IMR-90 (cell line): ENCODE measurements at regions not wholly inside any gene's neighbourhood (a gene's known extent, or its start where the extent isn't known, plus 50 kb on each side); places are given as distances from the start of the nearest gene placed in this dataset.

Experiments used
- ATAC-seq: fragments of 200-7000 bp; cut with Tn5 transposase; 2 replicates; pipeline ENCODE4 v1.9.1; 2020; ENCODE audit warnings: low read depth, mild to moderate bottlenecking, moderate library complexity
- BruUV-seq: library from RNA; stranded (reverse); fragments of 400-500 nt; replicated peaks from 2 replicates; lab custom pipeline; 2021; lab: Mats Ljungman, UMichigan
- CTCF ChIA-PET: fragments of 300-600 bp; formaldehyde crosslinking; extraction: SDS; loops from one replicate; lab custom pipeline; 2021; ENCODE audit warnings: antibody characterized with exemption; lab: Yijun Ruan, JAX
- POLR2A ChIA-PET: fragments of 300-600 bp; sonication (Branson Sonifier 250); formaldehyde crosslinking; loops from one replicate; lab custom pipeline; 2022; ENCODE audit warnings: antibody characterized with exemption; ENCODE audit not compliant: unreplicated experiment; lab: Charles Lee
- DNase-seq: peaks from one replicate; pipeline ENCODE4 v3.0.0; 2013
- H2AFZ ChIP-seq: replicated peaks from 2 replicates; pipeline ENCODE3; 2013; ENCODE audit warnings: low read length, mild to moderate bottlenecking; ENCODE audit not compliant: poor library complexity
- H2AK5ac ChIP-seq: 2 replicates; pipeline ENCODE4 v1.6.1; 2013; ENCODE audit warnings: low read depth, low read length, inconsistent platforms
- H2AK9ac ChIP-seq: replicated peaks from 2 replicates; pipeline ENCODE3; 2013; ENCODE audit warnings: mild to moderate bottlenecking, low read depth, low read length, moderate library complexity; ENCODE audit not compliant: poor library complexity
- H2BK120ac ChIP-seq: 2 replicates; pipeline ENCODE4 v1.6.1; 2013; ENCODE audit warnings: low read depth, low read length, inconsistent platforms
- H2BK15ac ChIP-seq: 3 replicates; pipeline ENCODE4 v1.6.1; 2013; ENCODE audit warnings: low read depth, low read length, inconsistent platforms
- H2BK20ac ChIP-seq: 2 replicates; pipeline ENCODE4 v1.6.1; 2013; ENCODE audit warnings: low read depth, mild to moderate bottlenecking, inconsistent platforms, low read length, moderate library complexity
- H2BK5ac ChIP-seq: 2 replicates; pipeline ENCODE4 v1.6.1; 2013; ENCODE audit warnings: mild to moderate bottlenecking, low read depth, low read length, inconsistent platforms; ENCODE audit not compliant: poor library complexity, severe bottlenecking
- H3K14ac ChIP-seq: replicated peaks from 2 replicates; pipeline ENCODE4 v1.6.1; 2013; ENCODE audit warnings: low read depth, low read length, inconsistent platforms
- H3K18ac ChIP-seq: 2 replicates; pipeline ENCODE4 v1.6.1; 2013; ENCODE audit warnings: low read depth, low read length, control low read depth
- H3K23ac ChIP-seq: 2 replicates; pipeline ENCODE4 v1.6.1; 2013; ENCODE audit warnings: low read depth, low read length, inconsistent platforms
- H3K27ac ChIP-seq: 2 replicates; pipeline ENCODE4 v1.5.1; 2013; ENCODE audit warnings: mild to moderate bottlenecking, control low read depth, low read length; ENCODE audit not compliant: insufficient read depth
- H3K27me3 ChIP-seq: 2 replicates; pipeline ENCODE4 v1.6.1; 2013; ENCODE audit warnings: low read length; ENCODE audit not compliant: control insufficient read depth, insufficient read depth
- H3K36me3 ChIP-seq: 2 replicates; pipeline ENCODE4 v1.6.1; 2013; ENCODE audit warnings: low read length, mixed read lengths; ENCODE audit not compliant: control insufficient read depth, insufficient read depth
- H3K4ac ChIP-seq: 2 replicates; pipeline ENCODE4 v1.6.1; 2013; ENCODE audit warnings: low read depth, low read length, inconsistent platforms
- H3K4me1 ChIP-seq: 2 replicates; pipeline ENCODE4 v1.6.1; 2013; ENCODE audit warnings: low read length, mixed read lengths; ENCODE audit not compliant: control insufficient read depth, insufficient read depth
- H3K4me2 ChIP-seq: 2 replicates; pipeline ENCODE4 v1.6.1; 2013; ENCODE audit warnings: low read depth, mild to moderate bottlenecking, control low read depth, low read length, moderate library complexity
- H3K4me3 ChIP-seq: 2 replicates; pipeline ENCODE4 v1.5.1; 2013; ENCODE audit warnings: low read depth, mild to moderate bottlenecking, control low read depth, low read length, moderate library complexity; ENCODE audit not compliant: insufficient read depth
- H3K56ac ChIP-seq: 2 replicates; pipeline ENCODE4 v1.6.1; 2013; ENCODE audit warnings: low read length, inconsistent platforms; ENCODE audit not compliant: insufficient read depth; ENCODE audit errors: extremely low read depth
- H3K79me1 ChIP-seq, 2 experiments: 2 replicates each; pipeline ENCODE4 v1.6.1; 2013; ENCODE audit warnings: low read length in 2 of 2, inconsistent platforms in 1 of 2, low read depth in 1 of 2
- H3K9ac ChIP-seq: 2 replicates; pipeline ENCODE4 v1.6.1; 2013; ENCODE audit warnings: low read depth, low read length, control low read depth
- H3K9me1 ChIP-seq: 2 replicates; pipeline ENCODE4 v1.6.1; 2013; ENCODE audit warnings: low read length, inconsistent platforms; ENCODE audit not compliant: insufficient read depth
- H3K9me3 ChIP-seq: 2 replicates; pipeline ENCODE4 v1.6.1; 2013; ENCODE audit warnings: low read length; ENCODE audit not compliant: control insufficient read depth, insufficient read depth
- H4K20me1 ChIP-seq: 2 replicates; pipeline ENCODE4 v1.6.1; 2013; ENCODE audit warnings: low read length, inconsistent platforms; ENCODE audit not compliant: insufficient read depth
- H4K5ac ChIP-seq: 2 replicates; pipeline ENCODE4 v1.6.1; 2013; ENCODE audit warnings: mild to moderate bottlenecking, low read depth, low read length, control low read depth
- H4K8ac ChIP-seq, 2 experiments: 2 replicates each; pipeline ENCODE4 v1.6.1; 2013; ENCODE audit warnings: low read depth in 2 of 2, low read length in 2 of 2, control low read depth in 1 of 2, inconsistent platforms in 1 of 2
- H4K91ac ChIP-seq: 2 replicates; pipeline ENCODE4 v1.6.1; 2013; ENCODE audit warnings: low read depth, low read length, inconsistent platforms; ENCODE audit not compliant: insufficient read depth
- BHLHE40 ChIP-seq: fragments of 150-350 bp; IDR thresholded peaks from 2 replicates; pipeline ENCODE4 v1.6.1; 2016; ENCODE audit warnings: mild to moderate bottlenecking, low read depth, low read length
- CEBPB ChIP-seq: IDR thresholded peaks from 2 replicates; pipeline ENCODE4 v1.6.1; 2012; ENCODE audit warnings: low read depth, low read length, improper control_type of control experiment
- FOS ChIP-seq: fragments of 150-350 bp; IDR thresholded peaks from 2 replicates; pipeline ENCODE4 v1.6.1; 2016; ENCODE audit warnings: low read depth, low read length
- MAFK ChIP-seq: IDR thresholded peaks from 2 replicates; pipeline ENCODE4 v1.6.1; 2012; ENCODE audit warnings: low read depth, low read length, improper control_type of control experiment
- MAZ ChIP-seq: IDR thresholded peaks from 2 replicates; pipeline ENCODE4 v1.6.1; 2012; ENCODE audit warnings: low read depth, mild to moderate bottlenecking, low read length, improper control_type of control experiment, moderate library complexity, borderline replicate concordance
- MXI1 ChIP-seq: IDR thresholded peaks from 2 replicates; pipeline ENCODE4 v1.6.1; 2012; ENCODE audit warnings: low read depth, mild to moderate bottlenecking, low read length, moderate library complexity, borderline replicate concordance
- NFE2L2 ChIP-seq: fragments of 150-350 bp; IDR thresholded peaks from 2 replicates; pipeline ENCODE4 v1.6.1; 2016; ENCODE audit warnings: low read depth, mild to moderate bottlenecking, low read length
- POLR2A ChIP-seq: IDR thresholded peaks from 2 replicates; pipeline ENCODE4 v1.6.1; 2012; ENCODE audit warnings: mild to moderate bottlenecking, low read depth, low read length
- RAD21 ChIP-seq: IDR thresholded peaks from 2 replicates; pipeline ENCODE4 v1.6.1; 2012; ENCODE audit warnings: low read length, improper control_type of control experiment
- RCOR1 ChIP-seq: IDR thresholded peaks from 2 replicates; pipeline ENCODE4 v1.6.1; 2012; ENCODE audit warnings: mild to moderate bottlenecking, low read length, improper control_type of control experiment; ENCODE audit not compliant: insufficient replicate concordance
- RFX5 ChIP-seq: IDR thresholded peaks from 2 replicates; pipeline ENCODE4 v1.8.0; 2012; ENCODE audit warnings: low read depth, mild to moderate bottlenecking, low read length, moderate library complexity
- SMC3 ChIP-seq: fragments of 150-350 bp; IDR thresholded peaks from 2 replicates; pipeline ENCODE4 v1.6.1; 2016; ENCODE audit warnings: low read depth, mild to moderate bottlenecking, antibody characterized with exemption, low read length, moderate library complexity
- WGBS, 2 experiments: methylation state at CpG; one replicate each; pipeline versions ENCODE4 v1.1.5 to v1.1.7; 2013; ENCODE audit warnings: missing lambda C conversion rate in 2 of 2; ENCODE audit not compliant: insufficient read length in 1 of 2; ENCODE audit errors: extremely low coverage in 2 of 2; 5-methylcytosine and 5-hydroxymethylcytosine counted together
- dilution Hi-C: fragments of 300-500 bp; cut with HindIII; formaldehyde crosslinking; loops from one replicate; pipeline ENCODE4 v1.14.3; 2018; ENCODE audit warnings: low sequenced_read_pairs; ENCODE audit not compliant: unreplicated experiment
- in situ Hi-C: fragments of 300-500 bp; cut with MboI; formaldehyde crosslinking; loops from 3 replicates; pipeline ENCODE4 v1.14.3; 2019; ENCODE audit warnings: low sequenced_read_pairs, inconsistent platforms, mixed read lengths
- intact Hi-C: fragments of 100-400 bp; cut with micrococcal nuclease; formaldehyde crosslinking; loops from 2 replicates; pipeline ENCODE4 v1.10.0; 2022
- TF ChIP-seq, protein P1 (sequence below): conservative IDR thresholded peaks from 2 replicates; pipeline ENCODE4 v1.5.1; 2012; ENCODE audit warnings: mild to moderate bottlenecking, low read depth, low read length, improper control_type of control experiment
- TF ChIP-seq, protein P2 (sequence below): fragments of 150-350 bp; IDR thresholded peaks from 2 replicates; pipeline ENCODE4 v1.6.1; 2016; ENCODE audit warnings: low read depth, mild to moderate bottlenecking, low read length, moderate library complexity, borderline replicate concordance
- TF ChIP-seq, protein P3 (sequence below): fragments of 150-350 bp; IDR thresholded peaks from 2 replicates; pipeline ENCODE4 v1.6.1; 2017; ENCODE audit warnings: mild to moderate bottlenecking, antibody characterized with exemption, low read length, low read depth

DNA sequence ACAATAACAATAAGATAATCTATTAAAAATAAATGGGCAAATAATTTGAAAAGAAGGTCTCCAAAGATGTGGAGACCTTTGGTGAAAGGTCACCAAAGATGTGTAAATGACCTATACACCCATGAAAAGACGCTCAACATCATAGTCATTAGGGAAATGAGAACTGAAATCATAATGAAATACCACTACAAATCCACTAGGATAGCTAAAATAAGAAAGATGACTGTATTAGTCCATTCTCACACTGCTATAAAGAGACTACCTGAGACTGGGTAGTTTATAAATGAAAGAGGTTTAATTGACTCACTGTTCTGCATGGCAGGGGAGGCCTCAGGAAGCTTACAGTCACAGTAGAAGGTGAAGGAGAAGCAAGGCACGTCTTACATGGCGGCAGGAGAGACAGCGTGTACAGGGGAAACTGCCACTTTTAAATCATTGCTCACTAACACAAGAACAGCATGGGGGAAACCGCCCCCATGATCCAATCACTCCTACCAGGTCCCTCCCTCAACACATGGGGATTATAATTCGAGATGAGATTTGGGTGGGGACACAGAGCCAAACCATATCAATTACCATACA, 339.6 kb downstream of the ENC1 start:
- TF ChIP-seq SMC3 (no peak), MAZ (no peak), MAFK (no peak), CEBPB (no peak), NFE2L2 (no peak), FOS (no peak), MXI1 (no peak), BHLHE40 (no peak), RAD21 (no peak), RFX5 (no peak), RCOR1 (no peak), POLR2A (no peak)
- TF ChIP-seq, protein P1, sequence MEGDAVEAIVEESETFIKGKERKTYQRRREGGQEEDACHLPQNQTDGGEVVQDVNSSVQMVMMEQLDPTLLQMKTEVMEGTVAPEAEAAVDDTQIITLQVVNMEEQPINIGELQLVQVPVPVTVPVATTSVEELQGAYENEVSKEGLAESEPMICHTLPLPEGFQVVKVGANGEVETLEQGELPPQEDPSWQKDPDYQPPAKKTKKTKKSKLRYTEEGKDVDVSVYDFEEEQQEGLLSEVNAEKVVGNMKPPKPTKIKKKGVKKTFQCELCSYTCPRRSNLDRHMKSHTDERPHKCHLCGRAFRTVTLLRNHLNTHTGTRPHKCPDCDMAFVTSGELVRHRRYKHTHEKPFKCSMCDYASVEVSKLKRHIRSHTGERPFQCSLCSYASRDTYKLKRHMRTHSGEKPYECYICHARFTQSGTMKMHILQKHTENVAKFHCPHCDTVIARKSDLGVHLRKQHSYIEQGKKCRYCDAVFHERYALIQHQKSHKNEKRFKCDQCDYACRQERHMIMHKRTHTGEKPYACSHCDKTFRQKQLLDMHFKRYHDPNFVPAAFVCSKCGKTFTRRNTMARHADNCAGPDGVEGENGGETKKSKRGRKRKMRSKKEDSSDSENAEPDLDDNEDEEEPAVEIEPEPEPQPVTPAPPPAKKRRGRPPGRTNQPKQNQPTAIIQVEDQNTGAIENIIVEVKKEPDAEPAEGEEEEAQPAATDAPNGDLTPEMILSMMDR: no peak
- TF ChIP-seq, protein P2, sequence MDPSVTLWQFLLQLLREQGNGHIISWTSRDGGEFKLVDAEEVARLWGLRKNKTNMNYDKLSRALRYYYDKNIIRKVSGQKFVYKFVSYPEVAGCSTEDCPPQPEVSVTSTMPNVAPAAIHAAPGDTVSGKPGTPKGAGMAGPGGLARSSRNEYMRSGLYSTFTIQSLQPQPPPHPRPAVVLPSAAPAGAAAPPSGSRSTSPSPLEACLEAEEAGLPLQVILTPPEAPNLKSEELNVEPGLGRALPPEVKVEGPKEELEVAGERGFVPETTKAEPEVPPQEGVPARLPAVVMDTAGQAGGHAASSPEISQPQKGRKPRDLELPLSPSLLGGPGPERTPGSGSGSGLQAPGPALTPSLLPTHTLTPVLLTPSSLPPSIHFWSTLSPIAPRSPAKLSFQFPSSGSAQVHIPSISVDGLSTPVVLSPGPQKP: no peak
- TF ChIP-seq, protein P3, sequence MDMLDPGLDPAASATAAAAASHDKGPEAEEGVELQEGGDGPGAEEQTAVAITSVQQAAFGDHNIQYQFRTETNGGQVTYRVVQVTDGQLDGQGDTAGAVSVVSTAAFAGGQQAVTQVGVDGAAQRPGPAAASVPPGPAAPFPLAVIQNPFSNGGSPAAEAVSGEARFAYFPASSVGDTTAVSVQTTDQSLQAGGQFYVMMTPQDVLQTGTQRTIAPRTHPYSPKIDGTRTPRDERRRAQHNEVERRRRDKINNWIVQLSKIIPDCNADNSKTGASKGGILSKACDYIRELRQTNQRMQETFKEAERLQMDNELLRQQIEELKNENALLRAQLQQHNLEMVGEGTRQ: no peak
- dilution Hi-C loops: no loop called here
- no peak overlapping the region for H2BK120ac ChIP-seq
- H4K8ac ChIP-seq: no peak overlapping the region
- no peak overlapping the region for H3K56ac ChIP-seq
- no peak overlapping the region for H2AK9ac ChIP-seq
- H3K9me1 ChIP-seq: no peaks in the 10 kb centered on the region
- no peak overlapping the region for H2BK5ac ChIP-seq
- no peaks in the 10 kb centered on the region for H3K4me1 ChIP-seq
- no peak overlapping the region for H3K9ac ChIP-seq
- no peak overlapping the region for H3K4ac ChIP-seq
- no peak for DNase-seq
- in situ Hi-C loops: no loop called here
- WGBS, 2 experiments: no CpG with 5 or more reads among the region's 6 CpGs
- H3K4me2 ChIP-seq: no peak overlapping the region
- no peak overlapping the region for H3K27ac ChIP-seq
- no peak overlapping the region for H3K4me3 ChIP-seq
- H3K18ac ChIP-seq: no peak overlapping the region
- H2AK5ac ChIP-seq: no peak overlapping the region
- H3K23ac ChIP-seq: no peak overlapping the region
- H3K9me3 ChIP-seq: no peaks in the 10 kb centered on the region
- H2AFZ ChIP-seq: no peak overlapping the region
- POLR2A ChIA-PET: no interaction called here
- H4K5ac ChIP-seq: no peak overlapping the region
- H2BK20ac ChIP-seq: no peak overlapping the region
- no peaks in the 10 kb centered on the region for H3K79me1 ChIP-seq
- no peaks in the 10 kb centered on the region for H4K20me1 ChIP-seq
- H4K91ac ChIP-seq: no peak overlapping the region
- ATAC-seq: no peak
- CTCF ChIA-PET: no interaction called here
- intact Hi-C loops: no loop called here
- H3K14ac ChIP-seq: no peak overlapping the region
- BruUV-seq: no TSS peak
- peaks cover 6% of the 10 kb centered on the region for H3K27me3 ChIP-seq
- no peak overlapping the region for H2BK15ac ChIP-seq
- no peaks in the 10 kb centered on the region for H3K36me3 ChIP-seq
